Erythroblast (primary cell): ENCODE measurements at regions not wholly inside any gene's neighbourhood (a gene's known extent, or its start where the extent isn't known, plus 50 kb on each side); places are given as distances from the start of the nearest gene placed in this dataset.

Experiments
- GATA1 ChIP-seq: IDR thresholded peaks from 2 replicates; pipeline ENCODE4 v1.6.1; 2011; ENCODE audit warnings: low read depth, mild to moderate bottlenecking, control low read depth, low read length, moderate library complexity
- POLR2A ChIP-seq: IDR thresholded peaks from 2 replicates; pipeline ENCODE4 v1.6.1; 2011; ENCODE audit warnings: mild to moderate bottlenecking, low read length

GRCh38 chr6:170029416-170030283, 261.2 kb downstream of the DLL1 start:
- no peak for TF ChIP-seq POLR2A
- TF ChIP-seq GATA1 = no peak
